BE2C (cell line): ENCODE measurements at regions not wholly inside any gene's neighbourhood (a gene's known extent, or its start where the extent isn't known, plus 50 kb on each side); places are given as distances from the start of the nearest gene placed in this dataset.
"Not testable (repeated sequence)": the region's sequence is repeated elsewhere in the genome, so short reads cannot be mapped to it uniquely, and the experiment has no call there.

Experiments used
- DNase-seq: peaks from one replicate; pipeline ENCODE4 v3.0.0-alpha.2; 2020
- H3K27me3 ChIP-seq: fragments of 250-450 bp; sonication (Bioruptor Pico); 2 replicates; pipeline ENCODE4 v1.5.1; 2020; ENCODE audit warnings: mild to moderate bottlenecking
- H3K36me3 ChIP-seq: fragments of 250-450 bp; sonication (Bioruptor Pico); 2 replicates; pipeline ENCODE4 v1.5.1; 2020; ENCODE audit warnings: mild to moderate bottlenecking
- H3K4me1 ChIP-seq: fragments of 250-450 bp; sonication (Bioruptor Pico); 2 replicates; pipeline ENCODE4 v1.5.1; 2020
- H3K4me3 ChIP-seq: 2 replicates; pipeline ENCODE4 v1.5.1; 2011; ENCODE audit warnings: low read depth, low read length
- H3K9me3 ChIP-seq: fragments of 250-450 bp; sonication (Bioruptor Pico); 2 replicates; pipeline ENCODE4 v1.5.1; 2020
- TF ChIP-seq, protein P1 (sequence below): IDR thresholded peaks from 2 replicates; pipeline ENCODE4 v1.5.1; 2012; ENCODE audit warnings: mild to moderate bottlenecking, low read depth, low read length

DNA sequence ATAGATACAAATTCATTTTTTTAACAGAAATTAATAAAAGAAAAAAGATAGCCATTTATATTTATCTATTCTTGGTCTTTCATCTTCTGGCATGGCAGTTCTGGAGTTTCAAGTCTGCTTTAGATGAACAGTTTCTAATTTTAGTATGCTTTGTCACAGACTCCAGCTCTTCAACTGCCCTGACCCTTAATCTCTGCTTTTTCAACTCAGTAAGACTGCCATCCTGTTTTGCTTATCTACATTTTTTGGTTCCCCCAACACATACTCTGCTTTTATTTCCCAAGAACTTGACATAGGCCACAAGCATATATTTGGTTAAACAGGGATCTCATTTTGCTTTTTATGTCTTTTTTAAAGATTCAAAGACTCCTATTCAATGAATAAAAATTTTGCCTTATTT, 309.3 kb upstream of the KCND2 start:
- H3K4me3 ChIP-seq, result no peak overlapping the region
- no peak for DNase-seq
- no peaks in the 10 kb centered on the region for H3K27me3 ChIP-seq
- no peaks in the 10 kb centered on the region for H3K4me1 ChIP-seq
- no peaks in the 10 kb centered on the region for H3K9me3 ChIP-seq
- TF ChIP-seq, protein P1, sequence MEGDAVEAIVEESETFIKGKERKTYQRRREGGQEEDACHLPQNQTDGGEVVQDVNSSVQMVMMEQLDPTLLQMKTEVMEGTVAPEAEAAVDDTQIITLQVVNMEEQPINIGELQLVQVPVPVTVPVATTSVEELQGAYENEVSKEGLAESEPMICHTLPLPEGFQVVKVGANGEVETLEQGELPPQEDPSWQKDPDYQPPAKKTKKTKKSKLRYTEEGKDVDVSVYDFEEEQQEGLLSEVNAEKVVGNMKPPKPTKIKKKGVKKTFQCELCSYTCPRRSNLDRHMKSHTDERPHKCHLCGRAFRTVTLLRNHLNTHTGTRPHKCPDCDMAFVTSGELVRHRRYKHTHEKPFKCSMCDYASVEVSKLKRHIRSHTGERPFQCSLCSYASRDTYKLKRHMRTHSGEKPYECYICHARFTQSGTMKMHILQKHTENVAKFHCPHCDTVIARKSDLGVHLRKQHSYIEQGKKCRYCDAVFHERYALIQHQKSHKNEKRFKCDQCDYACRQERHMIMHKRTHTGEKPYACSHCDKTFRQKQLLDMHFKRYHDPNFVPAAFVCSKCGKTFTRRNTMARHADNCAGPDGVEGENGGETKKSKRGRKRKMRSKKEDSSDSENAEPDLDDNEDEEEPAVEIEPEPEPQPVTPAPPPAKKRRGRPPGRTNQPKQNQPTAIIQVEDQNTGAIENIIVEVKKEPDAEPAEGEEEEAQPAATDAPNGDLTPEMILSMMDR, result no peak
- H3K36me3 ChIP-seq, result no peaks in the 10 kb centered on the region

DNA sequence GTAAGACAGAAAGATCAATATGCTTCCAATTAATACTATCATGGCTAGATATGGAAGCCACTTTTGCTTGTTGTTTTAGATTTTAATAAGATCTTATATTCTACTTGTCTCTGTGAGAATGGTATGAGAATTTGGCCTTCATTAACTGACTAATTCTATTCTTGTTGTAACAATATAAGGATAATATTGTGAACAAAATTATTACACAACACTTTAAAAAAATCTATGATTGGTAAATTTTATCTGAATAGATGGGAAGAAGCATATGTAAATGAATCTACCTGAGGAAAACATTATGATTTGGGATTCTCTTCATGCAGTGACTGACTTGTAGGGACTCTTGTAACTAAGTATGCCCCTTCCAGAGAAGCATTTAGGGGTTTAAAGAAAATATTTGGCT, 308.9 kb upstream of the KCND2 start:
- H3K4me3 ChIP-seq, result no peak overlapping the region
- no peaks in the 10 kb centered on the region for H3K27me3 ChIP-seq
- H3K9me3 ChIP-seq, result no peaks in the 10 kb centered on the region
- TF ChIP-seq, protein P1, result no peak
- no peaks in the 10 kb centered on the region for H3K36me3 ChIP-seq
- DNase-seq, result no peak
- H3K4me1 ChIP-seq, result no peaks in the 10 kb centered on the region

- no peaks in the 10 kb centered on the region for H3K9me3 ChIP-seq
- no peaks in the 10 kb centered on the region for H3K4me1 ChIP-seq
- no peak for DNase-seq
- H3K4me3 ChIP-seq, result no peak overlapping the region
- TF ChIP-seq, protein P1, result no peak
- H3K36me3 ChIP-seq, result no peaks in the 10 kb centered on the region
- no peaks in the 10 kb centered on the region for H3K27me3 ChIP-seq
Measured at GRCh38 chr7:119964788-119965542, 308.0 kb upstream of the KCND2 start.

- Histone ChIP-seq H3K27me3 (no peaks in the 10 kb centered on the region), H3K4me3 (no peak overlapping the region), H3K4me1 (no peaks in the 10 kb centered on the region), H3K36me3 (no peaks in the 10 kb centered on the region), H3K9me3 (no peaks in the 10 kb centered on the region)
- no peak for DNase-seq
- TF ChIP-seq, protein P1, result no peak
Measured at GRCh38 chr7:119967221-119967620, 305.8 kb upstream of the KCND2 start.

- DNase-seq, H3K36me3 ChIP-seq, H3K4me3 ChIP-seq, H3K9me3 ChIP-seq, H3K4me1 ChIP-seq, H3K27me3 ChIP-seq: not testable (repeated sequence)
Measured at GRCh38 chr7:119968411-119968810, 304.6 kb upstream of the KCND2 start.

DNA sequence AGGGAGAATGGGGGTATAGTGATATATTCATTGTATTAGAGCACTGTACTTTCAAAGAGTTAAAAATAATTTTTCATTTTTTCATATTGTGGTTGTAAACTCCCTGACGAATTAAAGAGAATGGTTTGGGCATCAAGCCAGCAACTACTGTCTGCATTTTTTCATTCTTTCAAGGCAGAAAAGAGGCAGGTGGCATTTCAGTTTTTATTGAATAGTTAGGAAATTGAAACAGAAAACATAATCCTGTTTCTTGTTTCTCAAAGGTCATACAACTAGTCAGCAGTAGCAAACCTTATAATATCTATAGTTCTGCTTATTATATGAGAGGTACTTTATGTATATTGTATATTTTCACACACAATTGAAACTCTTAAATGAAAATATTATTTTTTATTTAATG, 303.9 kb upstream of the KCND2 start:
- no peaks in the 10 kb centered on the region for H3K9me3 ChIP-seq
- DNase-seq, result no peak
- TF ChIP-seq, protein P1, result no peak
- H3K27me3 ChIP-seq, result no peaks in the 10 kb centered on the region
- H3K36me3 ChIP-seq, result no peaks in the 10 kb centered on the region
- no peaks in the 10 kb centered on the region for H3K4me1 ChIP-seq
- no peak overlapping the region for H3K4me3 ChIP-seq
